IMR-90 (cell line): ENCODE measurements at regions not wholly inside any gene's neighbourhood (a gene's known extent, or its start where the extent isn't known, plus 50 kb on each side); places are given as distances from the start of the nearest gene placed in this dataset.

Source experiments
- ATAC-seq: fragments of 200-7000 bp; cut with Tn5 transposase; 2 replicates; pipeline ENCODE4 v1.9.1; 2020; ENCODE audit warnings: low read depth, mild to moderate bottlenecking, moderate library complexity
- BruUV-seq: library from RNA; stranded (reverse); fragments of 400-500 nt; replicated peaks from 2 replicates; lab custom pipeline; 2021; lab: Mats Ljungman, UMichigan
- CTCF ChIA-PET: fragments of 300-600 bp; formaldehyde crosslinking; extraction: SDS; loops from one replicate; lab custom pipeline; 2021; ENCODE audit warnings: antibody characterized with exemption; lab: Yijun Ruan, JAX
- POLR2A ChIA-PET: fragments of 300-600 bp; sonication (Branson Sonifier 250); formaldehyde crosslinking; loops from one replicate; lab custom pipeline; 2022; ENCODE audit warnings: antibody characterized with exemption; ENCODE audit not compliant: unreplicated experiment; lab: Charles Lee
- DNase-seq: peaks from one replicate; pipeline ENCODE4 v3.0.0; 2013
- H2AFZ ChIP-seq: replicated peaks from 2 replicates; pipeline ENCODE3; 2013; ENCODE audit warnings: low read length, mild to moderate bottlenecking; ENCODE audit not compliant: poor library complexity
- H2AK5ac ChIP-seq: 2 replicates; pipeline ENCODE4 v1.6.1; 2013; ENCODE audit warnings: low read depth, low read length, inconsistent platforms
- H2AK9ac ChIP-seq: replicated peaks from 2 replicates; pipeline ENCODE3; 2013; ENCODE audit warnings: mild to moderate bottlenecking, low read depth, low read length, moderate library complexity; ENCODE audit not compliant: poor library complexity
- H2BK120ac ChIP-seq: 2 replicates; pipeline ENCODE4 v1.6.1; 2013; ENCODE audit warnings: low read depth, low read length, inconsistent platforms
- H2BK15ac ChIP-seq: 3 replicates; pipeline ENCODE4 v1.6.1; 2013; ENCODE audit warnings: low read depth, low read length, inconsistent platforms
- H2BK20ac ChIP-seq: 2 replicates; pipeline ENCODE4 v1.6.1; 2013; ENCODE audit warnings: low read depth, mild to moderate bottlenecking, inconsistent platforms, low read length, moderate library complexity
- H2BK5ac ChIP-seq: 2 replicates; pipeline ENCODE4 v1.6.1; 2013; ENCODE audit warnings: mild to moderate bottlenecking, low read depth, low read length, inconsistent platforms; ENCODE audit not compliant: poor library complexity, severe bottlenecking
- H3K14ac ChIP-seq: replicated peaks from 2 replicates; pipeline ENCODE4 v1.6.1; 2013; ENCODE audit warnings: low read depth, low read length, inconsistent platforms
- H3K18ac ChIP-seq: 2 replicates; pipeline ENCODE4 v1.6.1; 2013; ENCODE audit warnings: low read depth, low read length, control low read depth
- H3K23ac ChIP-seq: 2 replicates; pipeline ENCODE4 v1.6.1; 2013; ENCODE audit warnings: low read depth, low read length, inconsistent platforms
- H3K27ac ChIP-seq: 2 replicates; pipeline ENCODE4 v1.5.1; 2013; ENCODE audit warnings: mild to moderate bottlenecking, control low read depth, low read length; ENCODE audit not compliant: insufficient read depth
- H3K27me3 ChIP-seq: 2 replicates; pipeline ENCODE4 v1.6.1; 2013; ENCODE audit warnings: low read length; ENCODE audit not compliant: control insufficient read depth, insufficient read depth
- H3K36me3 ChIP-seq: 2 replicates; pipeline ENCODE4 v1.6.1; 2013; ENCODE audit warnings: low read length, mixed read lengths; ENCODE audit not compliant: control insufficient read depth, insufficient read depth
- H3K4ac ChIP-seq: 2 replicates; pipeline ENCODE4 v1.6.1; 2013; ENCODE audit warnings: low read depth, low read length, inconsistent platforms
- H3K4me1 ChIP-seq: 2 replicates; pipeline ENCODE4 v1.6.1; 2013; ENCODE audit warnings: low read length, mixed read lengths; ENCODE audit not compliant: control insufficient read depth, insufficient read depth
- H3K4me2 ChIP-seq: 2 replicates; pipeline ENCODE4 v1.6.1; 2013; ENCODE audit warnings: low read depth, mild to moderate bottlenecking, control low read depth, low read length, moderate library complexity
- H3K4me3 ChIP-seq: 2 replicates; pipeline ENCODE4 v1.5.1; 2013; ENCODE audit warnings: low read depth, mild to moderate bottlenecking, control low read depth, low read length, moderate library complexity; ENCODE audit not compliant: insufficient read depth
- H3K56ac ChIP-seq: 2 replicates; pipeline ENCODE4 v1.6.1; 2013; ENCODE audit warnings: low read length, inconsistent platforms; ENCODE audit not compliant: insufficient read depth; ENCODE audit errors: extremely low read depth
- H3K79me1 ChIP-seq, 2 experiments: 2 replicates each; pipeline ENCODE4 v1.6.1; 2013; ENCODE audit warnings: low read length in 2 of 2, inconsistent platforms in 1 of 2, low read depth in 1 of 2
- H3K9ac ChIP-seq: 2 replicates; pipeline ENCODE4 v1.6.1; 2013; ENCODE audit warnings: low read depth, low read length, control low read depth
- H3K9me1 ChIP-seq: 2 replicates; pipeline ENCODE4 v1.6.1; 2013; ENCODE audit warnings: low read length, inconsistent platforms; ENCODE audit not compliant: insufficient read depth
- H3K9me3 ChIP-seq: 2 replicates; pipeline ENCODE4 v1.6.1; 2013; ENCODE audit warnings: low read length; ENCODE audit not compliant: control insufficient read depth, insufficient read depth
- H4K20me1 ChIP-seq: 2 replicates; pipeline ENCODE4 v1.6.1; 2013; ENCODE audit warnings: low read length, inconsistent platforms; ENCODE audit not compliant: insufficient read depth
- H4K5ac ChIP-seq: 2 replicates; pipeline ENCODE4 v1.6.1; 2013; ENCODE audit warnings: mild to moderate bottlenecking, low read depth, low read length, control low read depth
- H4K8ac ChIP-seq, 2 experiments: 2 replicates each; pipeline ENCODE4 v1.6.1; 2013; ENCODE audit warnings: low read depth in 2 of 2, low read length in 2 of 2, control low read depth in 1 of 2, inconsistent platforms in 1 of 2
- H4K91ac ChIP-seq: 2 replicates; pipeline ENCODE4 v1.6.1; 2013; ENCODE audit warnings: low read depth, low read length, inconsistent platforms; ENCODE audit not compliant: insufficient read depth
- BHLHE40 ChIP-seq: fragments of 150-350 bp; IDR thresholded peaks from 2 replicates; pipeline ENCODE4 v1.6.1; 2016; ENCODE audit warnings: mild to moderate bottlenecking, low read depth, low read length
- CEBPB ChIP-seq: IDR thresholded peaks from 2 replicates; pipeline ENCODE4 v1.6.1; 2012; ENCODE audit warnings: low read depth, low read length, improper control_type of control experiment
- CTCF ChIP-seq: conservative IDR thresholded peaks from 2 replicates; pipeline ENCODE4 v1.5.1; 2012; ENCODE audit warnings: mild to moderate bottlenecking, low read depth, low read length, improper control_type of control experiment
- ELK1 ChIP-seq: fragments of 150-350 bp; IDR thresholded peaks from 2 replicates; pipeline ENCODE4 v1.6.1; 2016; ENCODE audit warnings: low read depth, mild to moderate bottlenecking, low read length, moderate library complexity, borderline replicate concordance
- MAFK ChIP-seq: IDR thresholded peaks from 2 replicates; pipeline ENCODE4 v1.6.1; 2012; ENCODE audit warnings: low read depth, low read length, improper control_type of control experiment
- MAZ ChIP-seq: IDR thresholded peaks from 2 replicates; pipeline ENCODE4 v1.6.1; 2012; ENCODE audit warnings: low read depth, mild to moderate bottlenecking, low read length, improper control_type of control experiment, moderate library complexity, borderline replicate concordance
- MXI1 ChIP-seq: IDR thresholded peaks from 2 replicates; pipeline ENCODE4 v1.6.1; 2012; ENCODE audit warnings: low read depth, mild to moderate bottlenecking, low read length, moderate library complexity, borderline replicate concordance
- NFE2L2 ChIP-seq: fragments of 150-350 bp; IDR thresholded peaks from 2 replicates; pipeline ENCODE4 v1.6.1; 2016; ENCODE audit warnings: low read depth, mild to moderate bottlenecking, low read length
- SMC3 ChIP-seq: fragments of 150-350 bp; IDR thresholded peaks from 2 replicates; pipeline ENCODE4 v1.6.1; 2016; ENCODE audit warnings: low read depth, mild to moderate bottlenecking, antibody characterized with exemption, low read length, moderate library complexity
- USF2 ChIP-seq: fragments of 150-350 bp; IDR thresholded peaks from 2 replicates; pipeline ENCODE4 v1.6.1; 2017; ENCODE audit warnings: mild to moderate bottlenecking, antibody characterized with exemption, low read length, low read depth
- WGBS, 2 experiments: methylation state at CpG; one replicate each; pipeline versions ENCODE4 v1.1.5 to v1.1.7; 2013; ENCODE audit warnings: missing lambda C conversion rate in 2 of 2; ENCODE audit not compliant: insufficient read length in 1 of 2; ENCODE audit errors: extremely low coverage in 2 of 2; 5-methylcytosine and 5-hydroxymethylcytosine counted together
- dilution Hi-C: fragments of 300-500 bp; cut with HindIII; formaldehyde crosslinking; loops from one replicate; pipeline ENCODE4 v1.14.3; 2018; ENCODE audit warnings: low sequenced_read_pairs; ENCODE audit not compliant: unreplicated experiment
- in situ Hi-C: fragments of 300-500 bp; cut with MboI; formaldehyde crosslinking; loops from 3 replicates; pipeline ENCODE4 v1.14.3; 2019; ENCODE audit warnings: low sequenced_read_pairs, inconsistent platforms, mixed read lengths
- intact Hi-C: fragments of 100-400 bp; cut with micrococcal nuclease; formaldehyde crosslinking; loops from 2 replicates; pipeline ENCODE4 v1.10.0; 2022

GRCh38 chr17:16880843-16881230 is 91.1 kb downstream of the TNFRSF13B start:
- WGBS, 2 experiments: 67% methylated on average over 5 of the region's 9 CpGs; no CpG with 5 or more reads in 1 of the 2 experiments
- Histone ChIP-seq H3K4me2 (no peak overlapping the region), H3K56ac (no peak overlapping the region), H2AFZ (no peak overlapping the region), H2AK5ac (no peak overlapping the region), H3K23ac (no peak overlapping the region), H3K27ac (no peak overlapping the region), H2BK5ac (no peak overlapping the region), H4K8ac (no peak overlapping the region), H3K14ac (no peak overlapping the region), H4K20me1 (no peaks in the 10 kb centered on the region), H3K9me1 (no peaks in the 10 kb centered on the region), H3K4me1 (no peaks in the 10 kb centered on the region), H3K79me1 (no peaks in the 10 kb centered on the region), H3K9me3 (peaks cover 2% of the 10 kb centered on the region), H3K27me3 (peaks cover 7% of the 10 kb centered on the region), H3K9ac (no peak overlapping the region), H3K36me3 (no peaks in the 10 kb centered on the region), H2BK20ac (no peak overlapping the region), H2AK9ac (no peak overlapping the region), H3K4ac (no peak overlapping the region), H2BK120ac (no peak overlapping the region), H4K91ac (no peak overlapping the region), H3K4me3 (no peak overlapping the region), H2BK15ac (no peak overlapping the region), H3K18ac (no peak overlapping the region), H4K5ac (no peak overlapping the region)
- no TSS peak for BruUV-seq
- ChIA-PET POLR2A (no interaction called here), CTCF (no interaction called here)
- in situ Hi-C loops (no loop called here), dilution Hi-C loops (no loop called here), intact Hi-C loops (no loop called here)
- TF ChIP-seq CEBPB (no peak), SMC3 (no peak), MAFK (no peak), BHLHE40 (no peak), NFE2L2 (no peak), CTCF (no peak), USF2 (no peak), MXI1 (no peak), MAZ (no peak), ELK1 (no peak)
- DNase-seq: no peak
- no peak for ATAC-seq
